ENCODE measurements at regions not wholly inside any gene's neighbourhood (a gene's known extent, or its start where the extent isn't known, plus 50 kb on each side); places are given as distances from the start of the nearest gene placed in this dataset.

GRCh38 chr9:16336833-16337232, 533.6 kb downstream of the BNC2 start:
- H3K9me2 ChIP-seq = no peaks in the 10 kb centered on the region
- ChIA-PET CTCF (no interaction called here), POLR2A (no interaction called here)
- no peaks in the 10 kb centered on the region for H3K27me3 ChIP-seq (ENCODE audit: insufficient read depth)
- peak overlapping the region; percentile 69 for H3K9ac ChIP-seq
- peaks cover 23% of the 10 kb centered on the region for H3F3A ChIP-seq (replicated peaks; ENCODE audit: insufficient read depth)
- 61% methylated on average over 2 of the region's 2 CpGs for WGBS (ENCODE audit: low lambda C conversion rate)
- H2AFZ ChIP-seq (ENCODE audit: low read depth) = no peak overlapping the region
- H3K4me3 ChIP-seq (ENCODE audit: low read depth in 2 of 2, low read length in 1 of 2) = no peak overlapping the region
- DNase-seq = no peak
- TF ChIP-seq SMC3 (IDR thresholded peaks at IDR 0.05; ENCODE audit: low read depth, low read length) (no peak), MXI1 (IDR thresholded peaks at IDR 0.05; ENCODE audit: low read depth, low read length) (no peak), ELF1 (IDR thresholded peaks at IDR 0.05) (no peak), TCF12 (IDR thresholded peaks at IDR 0.05) (no peak), RXRA (IDR thresholded peaks at IDR 0.05; ENCODE audit: borderline replicate concordance, low read depth) (no peak), NRF1 (IDR thresholded peaks at IDR 0.05; ENCODE audit: low read depth, low read length) (no peak), SIN3A (IDR thresholded peaks at IDR 0.05; ENCODE audit: borderline replicate concordance, low read depth, low read length) (no peak), RFX5 (IDR thresholded peaks at IDR 0.05; ENCODE audit: low read length) (no peak), CHD2 (IDR thresholded peaks at IDR 0.05; ENCODE audit: low read length, partially characterized antibody) (no peak), POLR2AphosphoS5 (IDR thresholded peaks at IDR 0.05; ENCODE audit: low read depth, low read length) (no peak), USF1 (IDR thresholded peaks at IDR 0.05; ENCODE audit: borderline replicate concordance, low read depth) (no peak), TAF1 (IDR thresholded peaks at IDR 0.05; ENCODE audit: borderline replicate concordance, low read depth, low read length) (no peak), REST (IDR thresholded peaks at IDR 0.05; ENCODE audit: low read depth, low read length) (no peak), IRF3 (IDR thresholded peaks at IDR 0.05; ENCODE audit: low read depth, low read length) (no peak), EZH2phosphoT487 (IDR thresholded peaks at IDR 0.05; ENCODE audit: borderline replicate concordance, low read depth) (no peak), JUND (IDR thresholded peaks at IDR 0.05) (no peak), ZBTB33 (IDR thresholded peaks at IDR 0.05; ENCODE audit: borderline replicate concordance, low read depth) (no peak), FOSL2 (IDR thresholded peaks at IDR 0.05; ENCODE audit: borderline replicate concordance, low read depth) (no peak), FOXJ3 (CRISPR knock-in tag; IDR thresholded peaks at IDR 0.05) (no peak), TEAD4 (IDR thresholded peaks at IDR 0.05; ENCODE audit: borderline replicate concordance, insufficient read depth) (no peak)
- no peaks in the 10 kb centered on the region for H3K79me2 ChIP-seq (ENCODE audit: insufficient read depth)
- H3K36me3 ChIP-seq (replicated peaks in 1 of 2; ENCODE audit: control insufficient read depth in 1 of 2, insufficient read depth in 2 of 2, low read length in 1 of 2) = no peaks in the 10 kb centered on the region
- no peaks in the 10 kb centered on the region for H4K20me1 ChIP-seq (ENCODE audit: insufficient read depth)
- peak overlapping the region in 1 of 2 experiments; percentile 99; a peak in 3 of 4 replicates for H3K27ac ChIP-seq (ENCODE audit: low read depth in 2 of 2, low read length in 1 of 2)
- peaks cover 7 to 21% of the 10 kb centered on the region in 2 experiments; a peak in 3 of 4 replicates for H3K4me1 ChIP-seq (ENCODE audit: control insufficient read depth in 1 of 2, insufficient read depth in 2 of 2, low read depth in 1 of 2, low read length in 1 of 2)
- peak overlapping the region; percentile 27; the same call in 1 of the 2 replicates for H3K4me2 ChIP-seq
- no peaks in the 10 kb centered on the region for H3K9me3 ChIP-seq

Measured in SK-N-SH (cell line).